Neural crest cell (in vitro differentiated cells): ENCODE measurements at regions not wholly inside any gene's neighbourhood (a gene's known extent, or its start where the extent isn't known, plus 50 kb on each side); places are given as distances from the start of the nearest gene placed in this dataset.

Experiments used
- DNase-seq: peaks from one replicate; pipeline ENCODE4 v3.0.0; 2021; ENCODE audit warnings: low read depth, mixed read lengths, low spot score
- H3K27ac Mint-ChIP-seq: one replicate; pipeline ENCODE4 v1.8.0; 2021; ENCODE audit warnings: mild to moderate bottlenecking, mixed read lengths; ENCODE audit not compliant: unreplicated experiment
- H3K27me3 Mint-ChIP-seq: 2 replicates; pipeline ENCODE4 v1.8.0; 2021; ENCODE audit warnings: low read depth, mild to moderate bottlenecking, mixed read lengths
- H3K36me3 Mint-ChIP-seq: 2 replicates; pipeline ENCODE4 v1.8.0; 2021; ENCODE audit warnings: low read depth, mild to moderate bottlenecking, mixed read lengths
- H3K4me1 Mint-ChIP-seq: 2 replicates; pipeline ENCODE4 v1.8.0; 2021; ENCODE audit warnings: mixed read lengths
- H3K4me3 Mint-ChIP-seq: one replicate; pipeline ENCODE4 v1.8.0; 2021; ENCODE audit warnings: mild to moderate bottlenecking, mixed read lengths
- H3K9me3 Mint-ChIP-seq: 2 replicates; pipeline ENCODE4 v1.8.0; 2021; ENCODE audit warnings: mixed read lengths
- CTCF ChIP-seq: fragments of 200-600 bp; sonication (generic); conservative IDR thresholded peaks from 2 replicates; pipeline ENCODE4 v1.5.0; 2021; ENCODE audit warnings: antibody characterized with exemption, mild to moderate bottlenecking

GRCh38 chr2:217433522-217433921 lies 569.3 kb downstream of the TNS1 start:
- peak overlapping the region; percentile 68 for H3K4me3 Mint-ChIP-seq
- no peaks in the 10 kb centered on the region for H3K36me3 Mint-ChIP-seq
- peak overlapping the region; percentile 67 for H3K27ac Mint-ChIP-seq
- DNase-seq: no peak
- H3K4me1 Mint-ChIP-seq: peaks cover 60% of the 10 kb centered on the region
- H3K9me3 Mint-ChIP-seq: no peaks in the 10 kb centered on the region
- no peaks in the 10 kb centered on the region for H3K27me3 Mint-ChIP-seq
- TF ChIP-seq CTCF: no peak

DNA sequence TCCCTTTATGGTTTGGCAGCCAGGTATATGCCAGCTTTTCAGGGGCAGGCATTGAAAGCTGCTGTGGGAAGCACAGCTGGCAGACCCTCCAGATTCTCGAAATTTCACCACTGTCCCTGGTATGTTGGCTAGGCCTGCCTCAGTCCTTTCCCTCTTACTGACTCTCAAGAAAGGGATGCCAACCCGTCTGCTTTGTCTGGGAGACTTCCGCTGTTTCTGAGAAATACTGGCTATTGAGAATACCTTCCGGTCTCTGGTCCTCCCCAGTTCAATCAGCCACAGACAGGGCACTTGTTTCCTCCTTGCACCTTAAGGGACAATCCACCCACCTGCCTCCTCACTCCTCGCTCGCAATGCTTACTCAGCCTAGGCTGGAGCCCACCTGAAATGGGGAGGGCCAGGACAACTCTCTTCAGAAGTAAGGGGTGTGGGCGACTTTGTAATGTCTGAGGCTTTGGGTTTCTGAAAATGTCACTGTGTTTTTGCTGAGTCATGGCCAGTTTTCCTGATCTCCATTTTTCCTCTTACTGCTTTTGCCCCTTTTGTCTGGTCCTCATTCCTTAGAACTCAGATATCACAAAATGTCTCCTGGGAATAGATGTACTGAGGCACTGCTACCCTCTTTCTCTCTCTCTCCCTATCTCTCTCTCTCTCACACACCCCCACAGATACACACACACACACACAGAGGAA lies 571.1 kb downstream of the TNS1 start:
- TF ChIP-seq CTCF: no peak
- peak overlapping the region; percentile 91 for H3K27ac Mint-ChIP-seq
- no peak overlapping the region for H3K4me3 Mint-ChIP-seq
- no peaks in the 10 kb centered on the region for H3K27me3 Mint-ChIP-seq
- no peak for DNase-seq
- H3K4me1 Mint-ChIP-seq: peaks cover 55% of the 10 kb centered on the region
- H3K9me3 Mint-ChIP-seq: no peaks in the 10 kb centered on the region
- peaks cover 4% of the 10 kb centered on the region for H3K36me3 Mint-ChIP-seq

DNA sequence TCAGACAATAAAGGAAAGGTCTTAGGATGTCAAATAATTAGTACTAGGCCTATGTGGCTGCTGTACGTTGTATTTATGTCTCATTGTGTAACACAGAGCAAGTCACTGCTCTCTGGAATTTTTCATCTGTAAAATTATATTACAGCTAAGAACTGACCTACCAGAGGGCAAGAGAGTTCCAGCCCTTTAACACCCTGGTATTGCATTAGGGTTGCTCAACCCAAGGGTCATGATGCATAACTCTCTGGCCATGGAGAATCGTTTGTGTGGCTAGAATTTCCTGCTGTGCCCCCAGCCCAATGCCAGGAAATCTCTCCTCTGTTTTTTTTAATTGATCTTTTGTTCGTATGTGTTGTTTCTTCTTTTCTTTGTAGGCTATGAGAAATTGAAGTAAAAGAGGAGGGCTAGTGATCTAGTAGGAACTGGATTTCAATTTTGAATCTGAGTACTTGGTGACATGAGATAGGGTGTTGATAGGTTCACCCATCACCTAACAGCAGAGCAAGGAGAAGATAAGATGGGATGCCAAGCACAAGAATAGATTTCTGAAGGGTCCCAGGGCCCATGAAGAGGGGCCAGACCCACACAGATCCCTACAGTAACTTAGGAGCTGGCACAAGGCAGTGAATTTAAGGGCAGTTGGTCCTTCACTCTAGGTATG lies 571.2 kb upstream of the TNP1 start:
- Mint-ChIP-seq H3K27ac (no peak overlapping the region), H3K36me3 (peaks cover 4% of the 10 kb centered on the region)

GRCh38 chr2:217429981-217430500 lies 570.2 kb upstream of the TNP1 start:
- TF ChIP-seq CTCF: no peak
- H3K27ac Mint-ChIP-seq: no peak overlapping the region
- H3K4me1 Mint-ChIP-seq: peaks cover 42% of the 10 kb centered on the region
- H3K4me3 Mint-ChIP-seq: no peak overlapping the region
- H3K36me3 Mint-ChIP-seq: peaks cover 7% of the 10 kb centered on the region
- no peaks in the 10 kb centered on the region for H3K9me3 Mint-ChIP-seq
- H3K27me3 Mint-ChIP-seq: no peaks in the 10 kb centered on the region
- no peak for DNase-seq

More for the DNA sequence above, 571.2 kb upstream of the TNP1 start:
- DNase-seq: no peak
- Mint-ChIP-seq H3K27me3 (no peaks in the 10 kb centered on the region), H3K4me1 (peaks cover 50% of the 10 kb centered on the region), H3K4me3 (no peak overlapping the region), H3K9me3 (no peaks in the 10 kb centered on the region)
- no peak for TF ChIP-seq CTCF

GRCh38 chr2:217421834-217422233 lies 562.0 kb upstream of the TNP1 start:
- Mint-ChIP-seq H3K36me3 (peaks cover 7% of the 10 kb centered on the region), H3K4me1 (peaks cover 5% of the 10 kb centered on the region), H3K4me3 (no peak overlapping the region), H3K9me3 (no peaks in the 10 kb centered on the region), H3K27ac (no peak overlapping the region), H3K27me3 (no peaks in the 10 kb centered on the region)
- DNase-seq: no peak
- no peak for TF ChIP-seq CTCF
